ENCODE measurements at regions not wholly inside any gene's neighbourhood (a gene's known extent, or its start where the extent isn't known, plus 50 kb on each side); places are given as distances from the start of the nearest gene placed in this dataset.

DNA sequence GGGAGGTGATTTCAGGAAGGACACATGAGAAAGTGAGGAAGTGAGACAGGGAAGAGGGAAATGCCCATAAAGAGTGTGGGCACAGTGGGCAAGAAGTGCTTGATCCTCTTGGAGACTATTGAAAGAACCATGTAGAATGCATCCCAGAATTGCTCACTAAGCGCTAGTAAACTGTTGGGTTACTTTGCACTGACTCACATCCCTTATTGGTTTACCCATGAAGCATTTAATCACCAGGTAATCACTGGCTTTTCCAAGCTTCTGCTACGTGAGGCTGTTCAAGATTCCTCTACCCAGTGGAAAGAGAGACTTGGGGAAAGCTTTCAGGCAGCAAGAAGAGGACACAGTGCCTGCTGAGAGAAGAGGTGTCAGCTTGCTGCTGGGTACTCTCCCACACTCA lies 410.0 kb upstream of the JAG1 start:
- DNase-seq (ENCODE audit: low spot score): no peak

DNA sequence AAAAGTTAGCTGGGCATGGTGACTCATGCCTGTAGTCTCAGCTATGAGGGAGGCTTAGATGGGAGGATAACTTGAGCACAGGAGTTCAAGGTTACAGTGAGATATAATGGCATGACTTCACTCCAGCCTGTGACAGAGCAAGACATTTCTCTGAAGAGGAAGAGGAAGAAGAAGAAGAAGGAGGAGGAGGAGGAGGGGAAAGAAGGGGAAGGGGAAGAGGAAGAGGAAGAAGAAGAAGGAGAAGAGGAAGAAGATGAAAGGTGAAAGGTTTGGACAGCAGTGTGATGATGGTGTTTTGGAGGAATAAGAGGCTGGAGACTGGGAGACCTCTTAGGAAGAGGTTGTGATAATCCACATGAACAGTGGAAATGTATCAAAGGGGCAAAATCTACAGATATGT lies 410.7 kb upstream of the JAG1 start:
- DNase-seq (ENCODE audit: low spot score): no peak

DNA sequence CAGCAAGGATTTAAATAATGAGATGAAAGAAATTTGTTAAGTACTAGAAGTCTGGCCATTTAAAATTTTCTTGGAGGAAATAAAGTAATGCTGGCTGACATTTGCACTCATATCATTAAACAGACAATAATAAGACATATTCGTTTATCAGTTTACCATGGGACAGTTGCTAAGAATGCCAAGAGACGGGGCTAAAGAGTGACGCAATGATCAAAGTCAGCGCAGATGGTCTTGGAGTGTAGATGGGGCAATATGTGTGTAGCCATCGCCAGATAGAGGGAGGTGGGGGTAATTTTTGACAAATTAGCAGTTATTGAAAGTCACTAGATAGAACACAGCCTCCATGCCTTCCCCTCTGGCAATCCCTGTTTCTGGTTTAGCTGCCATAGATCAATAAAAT lies 413.2 kb upstream of the JAG1 start:
- DNase-seq (ENCODE audit: low spot score): no peak

DNA sequence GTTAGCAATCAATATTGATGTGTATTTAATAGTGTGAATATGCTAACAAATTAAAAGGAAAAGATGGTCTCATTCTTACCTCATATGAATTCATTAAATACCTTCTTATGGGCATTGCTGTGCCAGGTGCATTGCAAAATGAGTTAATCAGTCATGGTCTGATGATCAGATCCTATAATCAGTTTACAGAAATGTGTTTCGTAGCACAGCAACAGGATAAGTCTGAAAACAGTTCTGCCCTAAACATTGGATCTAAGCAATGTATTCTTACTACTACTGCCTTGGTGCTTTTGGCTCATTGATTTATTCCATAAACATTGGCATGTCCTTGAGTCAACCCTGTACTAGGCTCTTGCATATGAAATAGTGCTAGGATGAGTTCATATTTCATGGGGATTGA lies 417.0 kb upstream of the JAG1 start:
- DNase-seq (ENCODE audit: low spot score): no peak

DNA sequence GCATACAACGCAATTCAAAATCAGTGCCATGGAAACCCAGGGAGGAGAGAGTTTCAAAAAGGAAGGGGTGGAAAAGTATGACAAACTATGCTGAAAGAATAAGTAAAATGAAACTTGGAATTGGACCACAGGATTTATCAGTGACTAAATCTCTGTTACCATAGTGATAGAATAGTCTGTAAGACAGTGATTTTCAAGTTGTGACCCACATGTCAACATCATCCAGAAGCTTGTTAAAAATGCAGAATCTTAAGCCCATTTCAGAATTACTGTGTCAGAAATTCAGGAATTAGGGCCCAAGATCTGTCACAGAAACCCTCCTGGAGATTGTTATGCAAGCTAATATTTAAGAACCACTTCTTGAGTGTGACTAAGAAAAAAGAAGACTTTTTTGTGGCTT lies 417.7 kb upstream of the JAG1 start:
- no peak for DNase-seq (ENCODE audit: low spot score)

DNA sequence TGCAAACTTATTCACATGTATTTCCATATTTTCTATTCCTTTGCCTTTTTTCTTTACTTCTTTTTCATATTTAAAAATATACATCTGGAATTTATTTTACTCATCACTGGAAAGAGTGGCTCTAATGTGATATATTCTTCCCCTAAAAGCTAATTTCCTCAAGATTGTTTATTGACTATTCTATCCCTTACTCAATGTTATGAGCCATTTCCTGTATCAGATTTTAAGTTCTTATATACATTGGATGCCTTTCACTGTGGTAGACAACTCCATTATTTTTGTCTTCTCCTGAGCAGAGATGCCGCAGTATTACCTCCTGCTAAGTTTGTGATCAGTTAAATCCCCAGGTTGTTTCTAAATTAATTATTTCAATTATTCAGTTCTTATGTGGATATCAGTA lies 418.4 kb upstream of the JAG1 start:
- DNase-seq (ENCODE audit: low spot score): no peak

DNA sequence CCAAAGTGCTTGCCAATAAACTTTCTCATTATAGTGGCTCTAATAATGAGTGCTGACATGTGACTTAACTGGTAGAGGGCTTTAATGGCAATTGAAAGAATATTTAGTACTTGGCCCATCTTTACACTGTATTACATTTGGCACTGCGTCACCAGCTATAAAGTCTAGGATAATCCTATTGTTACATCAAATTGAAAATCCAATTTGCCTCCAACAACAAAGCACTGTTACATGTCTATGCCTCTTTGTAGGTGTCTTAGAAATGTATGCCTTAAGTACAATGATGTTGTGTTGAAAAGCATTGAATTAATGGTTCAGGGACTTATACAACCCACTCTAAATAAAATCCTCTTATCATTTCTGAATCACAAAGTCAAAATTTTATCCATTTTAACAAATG lies 420.4 kb upstream of the JAG1 start:
- no peak for DNase-seq (ENCODE audit: low spot score)

DNA sequence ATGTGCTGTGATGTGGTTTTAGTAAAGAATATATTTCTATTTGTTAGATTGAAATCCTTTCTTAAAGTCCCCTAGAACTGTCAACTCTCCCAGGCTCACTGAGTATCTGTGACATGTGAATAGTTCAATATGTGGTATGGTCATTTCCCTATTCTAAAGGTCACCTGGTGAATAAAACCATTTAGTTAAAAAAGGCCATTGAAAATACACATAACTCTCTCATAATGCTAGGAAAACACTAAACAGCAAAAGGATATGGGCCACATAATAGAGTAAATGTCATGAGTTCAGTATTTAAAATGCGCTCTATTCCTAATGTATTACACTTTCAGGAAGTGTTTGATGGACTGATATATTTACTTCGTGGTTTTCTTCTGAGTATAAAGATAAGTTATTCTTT lies 420.9 kb upstream of the JAG1 start:
- DNase-seq (ENCODE audit: low spot score): no peak

DNA sequence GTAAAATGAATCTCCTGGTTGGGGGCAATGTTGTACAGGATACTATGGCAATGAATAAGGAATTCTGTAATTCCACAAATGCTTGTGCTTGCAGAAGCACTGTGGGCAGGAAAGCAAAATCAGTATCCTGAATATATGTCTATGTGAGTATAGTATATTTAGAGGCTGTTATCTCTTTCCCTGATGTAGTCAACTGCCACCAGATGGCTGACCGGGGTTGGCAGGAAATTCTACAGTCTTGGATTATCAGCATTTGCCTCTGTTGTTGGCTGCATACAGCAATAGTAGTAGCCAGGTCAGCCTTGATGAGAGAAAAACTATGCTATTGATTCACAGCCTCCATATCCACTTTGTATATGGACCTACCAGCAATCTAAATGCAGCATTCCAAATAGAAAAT lies 425.1 kb upstream of the JAG1 start:
- DNase-seq (ENCODE audit: low spot score): peak; percentile 23

DNA sequence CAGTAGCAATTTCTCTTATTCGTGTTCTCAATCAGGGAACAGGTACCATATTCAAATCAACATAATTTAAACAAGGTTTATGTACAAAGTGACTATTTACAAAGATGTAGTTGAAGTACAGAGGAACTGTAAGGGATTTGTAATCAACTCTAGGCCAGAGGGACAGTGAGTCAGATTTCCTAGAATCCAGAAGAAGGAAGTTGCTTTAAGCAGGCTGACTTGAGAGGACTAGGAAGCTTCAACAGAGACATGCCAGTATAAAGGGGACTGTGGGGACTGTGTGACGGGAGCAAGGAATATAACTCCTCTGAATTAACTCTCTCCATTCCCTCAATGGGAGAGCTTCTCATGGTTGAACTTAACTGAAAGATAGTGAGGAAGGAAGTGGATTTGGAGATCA lies 427.4 kb upstream of the JAG1 start:
- DNase-seq (ENCODE audit: low spot score): no peak

DNA sequence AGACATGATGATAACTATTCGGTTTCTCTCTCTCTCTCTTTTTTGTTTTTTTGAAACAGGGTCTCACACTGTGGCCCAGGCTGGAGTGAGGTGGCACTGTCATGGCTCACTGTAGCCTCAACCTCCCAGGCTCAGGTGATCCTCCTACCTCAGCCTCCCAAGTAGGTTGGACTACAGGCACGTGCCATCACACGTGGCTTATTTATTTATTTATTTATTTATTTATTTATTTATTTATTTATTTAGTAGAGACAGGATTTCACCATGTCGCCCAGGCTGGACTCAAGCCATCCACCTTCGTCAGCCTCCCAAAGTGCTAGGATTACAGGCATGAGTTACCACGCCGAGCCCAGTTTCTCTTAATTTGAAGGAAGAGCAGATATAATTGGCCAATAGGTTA lies 427.9 kb upstream of the JAG1 start:
- no peak for DNase-seq (ENCODE audit: low spot score)

DNA sequence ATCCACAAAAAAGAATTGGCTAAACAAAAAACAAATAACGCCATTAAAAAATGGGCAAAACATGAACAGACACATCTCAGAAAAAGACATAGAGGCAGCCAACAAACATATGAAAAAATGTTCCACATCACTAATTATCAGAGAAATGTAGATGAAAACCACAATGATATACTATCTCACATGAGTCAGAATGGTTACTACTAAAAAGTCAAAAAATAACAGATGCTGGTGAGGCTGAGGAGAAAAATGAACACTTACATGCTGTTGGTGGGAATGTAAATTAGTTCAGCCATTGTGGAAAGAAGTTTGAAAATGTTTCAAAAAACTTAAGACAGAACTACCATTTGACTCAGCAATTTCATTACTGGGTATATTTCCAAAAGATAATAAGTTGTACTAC lies 430.1 kb upstream of the JAG1 start:
- no peak for DNase-seq (ENCODE audit: low spot score)

DNA sequence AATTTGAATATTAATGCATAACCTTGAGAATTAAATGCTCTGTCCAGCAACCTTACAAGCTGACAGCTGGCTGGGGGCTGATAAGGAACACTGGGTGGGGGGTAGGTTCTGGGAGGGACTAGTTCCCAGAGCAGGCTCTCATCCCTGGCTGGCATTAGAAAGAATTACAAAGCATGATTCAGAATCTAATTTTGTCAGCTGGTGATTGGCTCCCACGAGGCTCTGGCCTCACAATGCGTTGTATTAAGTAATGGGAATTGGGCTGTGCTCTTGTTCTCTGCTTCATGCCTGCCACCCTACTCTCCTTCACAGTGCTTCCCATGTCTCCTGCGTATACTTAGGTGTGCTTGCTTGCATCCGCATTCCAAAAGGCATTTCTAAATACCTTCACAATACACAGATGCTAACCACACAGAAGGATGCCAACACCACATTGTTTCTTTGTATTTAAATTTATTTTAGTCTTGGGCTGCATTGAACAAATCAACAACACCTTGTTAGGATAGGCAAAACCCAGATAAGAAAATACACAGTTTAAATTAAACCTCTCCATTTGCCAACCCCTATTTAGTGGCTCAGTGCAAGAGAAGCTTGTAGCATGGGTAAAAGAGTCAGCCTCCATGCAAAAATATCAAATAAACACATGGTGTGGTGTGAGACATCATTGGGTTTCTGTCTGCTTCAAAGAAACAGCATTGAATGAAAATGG lies 434.5 kb upstream of the JAG1 start:
- DNase-seq (ENCODE audit: low spot score): no peak

DNA sequence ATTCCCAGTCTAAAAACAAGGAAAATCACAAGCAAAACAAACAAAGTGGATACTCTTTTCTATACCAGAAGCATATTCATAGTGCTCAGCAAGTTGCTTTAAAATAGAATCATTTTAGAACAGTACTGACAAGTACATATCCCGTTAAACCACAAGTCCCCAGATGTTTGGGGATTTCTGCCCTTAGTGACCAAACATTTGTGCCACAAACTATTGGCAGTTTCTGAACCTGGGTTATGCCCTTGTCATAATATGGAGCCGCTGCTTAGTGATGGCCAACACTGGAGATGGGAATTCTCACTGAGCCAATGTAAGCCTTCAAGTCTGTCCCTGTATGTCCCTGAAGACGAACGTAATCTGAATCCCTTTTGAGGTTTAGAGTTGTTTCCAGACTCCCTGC lies 436.7 kb upstream of the JAG1 start:
- no peak for DNase-seq (ENCODE audit: low spot score)

DNA sequence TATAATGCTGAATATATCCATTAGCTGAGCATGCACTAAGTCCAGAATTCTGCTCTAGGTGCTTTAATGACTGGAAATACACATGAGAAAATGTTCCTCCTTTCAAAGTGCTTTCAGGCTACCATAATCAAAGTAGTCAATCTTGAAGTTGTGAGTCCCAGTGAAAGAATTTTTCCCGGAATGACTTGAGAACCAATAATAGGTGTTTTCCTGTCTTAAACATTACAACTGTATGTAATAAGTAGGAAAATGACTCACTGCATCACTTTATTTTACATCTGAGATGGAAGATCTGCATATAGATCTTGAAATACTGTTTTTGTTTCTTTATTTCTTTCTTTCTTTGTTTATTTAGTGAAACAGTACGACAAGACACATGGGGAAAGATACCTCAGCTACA lies 437.4 kb upstream of the JAG1 start:
- no peak for DNase-seq (ENCODE audit: low spot score)

DNA sequence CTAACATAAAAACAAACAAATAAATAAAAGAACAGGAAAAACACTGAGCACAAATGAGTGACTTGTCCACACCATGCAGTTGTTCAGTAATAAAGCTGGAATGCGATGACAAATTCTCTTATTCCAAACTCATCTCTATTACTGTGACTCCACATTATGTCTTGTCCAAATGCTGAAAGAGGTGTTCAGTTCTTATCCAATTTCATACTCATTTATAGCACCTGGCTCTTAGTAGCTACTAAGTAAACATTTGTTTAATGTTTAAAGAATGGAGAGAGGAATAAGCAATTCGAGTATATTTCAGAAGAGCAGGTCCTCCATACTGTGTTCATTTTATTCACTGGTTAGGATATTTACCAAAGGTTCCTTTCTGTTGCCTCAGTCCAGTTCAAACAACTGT lies 439.0 kb upstream of the JAG1 start:
- peak; percentile 23 for DNase-seq (ENCODE audit: low spot score)

DNA sequence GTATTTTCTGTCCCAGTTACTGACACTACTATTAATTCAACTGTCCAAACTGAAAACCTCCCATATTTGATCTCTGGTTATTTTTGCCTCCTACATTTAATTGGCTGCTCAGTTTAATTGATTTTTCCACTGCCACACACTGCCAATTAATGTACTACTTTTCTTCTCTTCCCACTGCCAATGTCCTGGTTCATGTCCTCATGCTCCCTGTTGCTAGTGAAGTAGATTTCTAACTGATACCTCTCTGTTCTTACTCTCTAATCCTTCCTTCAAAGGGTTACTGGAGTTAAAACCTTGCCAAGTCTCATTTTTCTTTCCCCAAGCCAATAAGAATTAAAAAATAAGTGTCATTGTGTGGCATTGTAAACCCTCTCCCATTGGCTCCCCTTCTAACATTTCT lies 440.6 kb upstream of the JAG1 start:
- no peak for DNase-seq (ENCODE audit: low spot score)

DNA sequence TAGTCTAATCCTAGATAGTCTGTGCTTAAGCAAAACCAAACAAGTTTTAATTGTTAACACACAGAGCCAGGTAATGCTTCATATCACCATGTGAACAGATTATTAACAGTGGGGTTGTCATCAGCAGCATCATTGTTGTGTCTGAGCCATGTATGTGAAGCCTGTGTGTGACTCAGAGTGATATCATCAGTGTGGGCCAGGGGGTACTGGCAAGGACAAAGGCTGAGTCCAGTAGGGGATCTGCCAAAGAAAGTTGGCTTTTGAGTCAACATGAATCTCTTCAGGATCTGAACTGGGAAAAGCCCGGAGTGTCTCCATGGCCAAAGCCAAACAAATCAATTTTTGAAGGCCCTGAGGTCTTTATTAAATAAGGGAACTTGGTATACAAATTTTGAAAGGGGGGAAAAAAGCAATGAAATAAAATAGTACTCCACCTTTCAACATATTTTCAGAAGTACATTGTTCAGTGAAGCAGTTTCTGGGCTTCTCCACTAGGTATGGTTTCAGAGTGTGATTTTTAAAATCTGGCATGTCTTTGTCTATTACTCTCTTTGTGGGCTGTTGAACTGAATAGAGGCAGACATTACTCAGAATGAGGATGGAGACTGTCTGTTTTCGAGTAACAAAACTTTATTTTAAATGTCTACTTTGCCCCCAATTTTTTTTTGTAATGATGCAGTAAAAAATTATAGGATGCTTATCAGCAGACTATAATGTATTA lies 444.2 kb upstream of the JAG1 start:
- peak; percentile 71 for DNase-seq (ENCODE audit: low spot score)

DNA sequence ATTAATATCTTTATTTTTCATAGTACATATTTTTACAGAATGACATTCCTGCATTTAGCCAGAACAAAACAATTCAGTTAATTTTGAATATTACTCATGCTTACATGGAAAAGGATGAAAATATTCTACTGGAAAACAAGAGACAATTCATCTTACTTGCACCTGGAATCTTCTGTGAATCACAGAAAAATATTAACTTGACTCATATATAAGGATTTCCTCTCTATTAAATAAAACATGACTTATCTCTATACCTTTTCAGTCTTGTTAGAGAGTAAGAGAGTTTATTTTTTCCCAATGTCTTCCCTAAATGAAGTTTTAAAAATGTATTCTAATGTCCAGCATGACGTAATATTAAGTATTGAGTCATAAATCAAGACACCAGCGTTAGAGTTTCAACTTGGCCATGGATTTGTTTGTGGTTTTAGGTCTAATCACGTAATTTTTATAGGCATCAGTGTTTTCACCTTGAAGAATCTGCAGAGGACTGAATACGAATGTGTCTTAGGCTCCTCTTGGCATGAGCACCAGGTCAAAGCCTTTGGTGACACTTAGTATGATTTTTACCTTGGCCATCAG lies 445.1 kb upstream of the JAG1 start:
- DNase-seq (ENCODE audit: low spot score): peak; percentile 23

DNA sequence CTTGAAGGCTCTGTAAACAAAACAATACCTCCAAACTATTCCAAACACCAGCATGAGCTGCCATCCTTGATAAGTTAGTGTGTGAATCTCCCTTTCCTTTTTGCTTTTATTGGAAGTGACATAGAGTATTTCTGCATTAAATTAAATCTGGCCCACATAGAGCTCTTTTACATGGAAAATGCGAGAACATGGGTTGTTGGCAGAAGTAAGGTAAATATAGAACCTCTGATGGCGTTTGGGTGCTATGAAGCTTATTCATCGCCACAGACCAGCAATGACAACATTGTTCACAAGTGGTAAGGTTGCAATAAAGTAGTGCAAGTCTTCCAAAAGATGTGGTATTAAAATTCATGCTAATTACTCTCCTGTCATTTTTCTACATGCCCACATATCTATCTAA lies 445.8 kb upstream of the JAG1 start:
- no peak for DNase-seq (ENCODE audit: low spot score)

DNA sequence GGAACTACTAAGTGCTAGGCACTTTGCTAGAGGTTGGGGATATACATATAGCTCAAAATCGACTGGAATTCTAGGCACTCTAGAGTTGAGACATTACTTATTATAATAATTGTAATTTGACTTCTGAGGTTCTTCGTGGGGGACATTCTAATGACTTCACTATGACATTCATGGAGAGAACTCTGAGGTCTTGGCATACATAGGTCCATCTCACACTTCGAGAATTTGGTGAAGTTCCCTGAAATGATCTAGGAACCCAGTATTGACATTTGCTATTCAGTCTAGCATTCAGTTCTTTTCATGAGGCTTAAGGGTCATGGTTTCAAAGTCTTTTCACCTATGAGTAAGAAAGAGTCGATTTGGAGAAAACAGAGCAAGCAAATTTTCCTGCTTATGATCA lies 446.6 kb upstream of the JAG1 start:
- no peak for DNase-seq (ENCODE audit: low spot score)

DNA sequence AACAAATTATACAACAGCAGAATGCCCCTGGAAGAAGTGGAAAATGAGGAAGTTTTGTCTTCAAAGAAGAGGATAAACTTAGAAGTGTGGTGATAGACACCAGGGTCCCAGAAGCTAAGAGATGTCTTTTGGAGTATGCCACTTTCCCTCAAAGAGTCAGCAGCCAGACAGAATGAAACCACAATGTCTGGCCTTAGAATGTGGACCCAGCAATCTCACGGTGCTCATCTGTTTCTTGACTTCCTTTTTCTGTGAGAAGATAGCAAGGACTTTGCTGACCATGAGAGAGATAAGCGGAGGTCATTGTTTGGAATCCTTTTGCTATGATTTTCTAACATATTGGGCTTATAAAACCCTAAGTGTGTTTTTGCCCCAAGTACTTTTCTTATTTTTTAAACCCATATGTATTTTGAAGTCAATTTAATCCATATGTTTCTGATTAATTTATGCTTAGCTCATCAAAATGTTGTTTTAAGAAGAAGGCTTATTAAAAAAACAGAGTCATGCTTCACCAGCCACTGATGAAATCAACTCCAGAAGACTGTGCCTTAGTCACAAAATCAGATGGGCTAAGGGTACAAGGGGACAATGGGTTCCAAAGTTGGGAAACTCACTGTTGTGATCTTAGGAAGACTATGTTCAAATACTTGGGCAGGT lies 451.2 kb upstream of the JAG1 start:
- no peak for DNase-seq (ENCODE audit: low spot score)

DNA sequence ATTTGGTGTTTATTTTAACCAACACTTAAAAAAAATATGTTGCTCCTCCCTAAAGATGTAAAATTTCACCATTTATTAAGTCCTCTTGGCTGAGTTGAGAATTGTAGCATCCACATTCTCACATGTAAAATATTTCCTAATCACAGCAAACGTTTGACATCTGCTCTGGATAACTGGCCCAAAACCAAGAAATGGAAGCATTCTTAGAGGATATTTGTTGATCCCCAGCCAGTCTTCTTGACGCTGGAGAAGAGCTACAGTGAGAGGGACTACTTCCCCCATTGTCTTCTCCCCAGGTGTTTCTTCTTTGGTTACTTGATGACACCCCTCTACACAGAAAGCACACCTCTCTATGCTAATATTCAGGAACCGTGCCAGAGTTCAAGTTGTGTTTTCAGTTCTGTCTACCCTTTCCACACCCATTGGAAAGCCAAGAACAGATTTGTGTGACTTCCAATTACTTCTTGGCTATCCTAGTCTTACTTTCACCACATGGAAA lies 454.5 kb upstream of the JAG1 start:
- DNase-seq (ENCODE audit: low spot score): no peak
